Keratinocyte (primary cell): ENCODE measurements at regions not wholly inside any gene's neighbourhood (a gene's known extent, or its start where the extent isn't known, plus 50 kb on each side); places are given as distances from the start of the nearest gene placed in this dataset.

Source experiments
- EZH2 ChIP-seq: IDR thresholded peaks from one replicate; pipeline ENCODE4 v1.6.1; 2012; ENCODE audit warnings: inconsistent platforms, mild to moderate bottlenecking, low read length, moderate library complexity
- TF ChIP-seq, protein P1 (sequence below), 3 experiments: IDR thresholded peaks in 1 of 3; conservative IDR thresholded peaks in 1 of 3; optimal IDR thresholded peaks in 1 of 3; 2 replicates in 2 of 3; 3 replicates in 1 of 3; pipeline versions ENCODE3 to v1.5.1; 2011; ENCODE audit warnings: low read length in 3 of 3, mild to moderate bottlenecking in 3 of 3, moderate library complexity in 2 of 3, control low read depth in 1 of 3, inconsistent platforms in 1 of 3; ENCODE audit not compliant: insufficient read depth in 2 of 3; ENCODE audit errors: extremely low read depth in 1 of 3

DNA sequence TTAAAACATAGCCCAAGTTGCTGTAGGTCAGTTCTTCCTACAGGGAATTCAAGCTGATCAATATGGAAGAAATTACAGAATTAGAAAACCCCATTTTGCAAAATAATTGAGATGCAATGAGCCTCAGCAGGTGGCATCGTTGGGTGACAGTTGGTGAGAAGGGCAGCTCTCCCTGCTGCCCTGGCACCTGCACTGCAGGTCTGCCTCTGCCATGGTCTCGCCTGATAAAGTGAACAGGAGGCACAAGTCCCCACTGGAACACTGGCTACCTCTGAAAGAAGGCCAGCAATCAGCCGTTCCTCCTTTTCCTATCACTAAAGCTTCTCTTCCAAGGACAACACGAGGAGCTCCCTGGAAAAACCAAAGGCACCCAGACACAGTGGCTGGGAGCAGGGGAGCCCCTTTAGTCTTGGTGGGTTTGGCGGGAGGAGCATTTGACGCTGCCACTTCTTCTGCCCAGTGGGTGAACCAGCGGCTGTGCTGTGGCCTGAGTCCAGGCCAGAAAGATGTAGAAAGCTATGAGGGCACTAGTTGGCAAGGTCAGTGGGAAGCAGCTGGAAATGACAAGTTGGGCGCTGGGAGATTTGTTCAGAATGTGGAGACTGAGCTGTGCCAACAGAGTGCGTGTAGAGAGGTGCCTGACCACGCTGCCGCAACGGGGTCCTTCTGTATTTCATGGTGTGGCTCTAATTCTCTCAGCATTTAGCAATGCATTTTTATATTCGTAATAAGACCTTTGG lies 93.1 kb downstream of the RIPK4 start:
- TF ChIP-seq, protein P1, sequence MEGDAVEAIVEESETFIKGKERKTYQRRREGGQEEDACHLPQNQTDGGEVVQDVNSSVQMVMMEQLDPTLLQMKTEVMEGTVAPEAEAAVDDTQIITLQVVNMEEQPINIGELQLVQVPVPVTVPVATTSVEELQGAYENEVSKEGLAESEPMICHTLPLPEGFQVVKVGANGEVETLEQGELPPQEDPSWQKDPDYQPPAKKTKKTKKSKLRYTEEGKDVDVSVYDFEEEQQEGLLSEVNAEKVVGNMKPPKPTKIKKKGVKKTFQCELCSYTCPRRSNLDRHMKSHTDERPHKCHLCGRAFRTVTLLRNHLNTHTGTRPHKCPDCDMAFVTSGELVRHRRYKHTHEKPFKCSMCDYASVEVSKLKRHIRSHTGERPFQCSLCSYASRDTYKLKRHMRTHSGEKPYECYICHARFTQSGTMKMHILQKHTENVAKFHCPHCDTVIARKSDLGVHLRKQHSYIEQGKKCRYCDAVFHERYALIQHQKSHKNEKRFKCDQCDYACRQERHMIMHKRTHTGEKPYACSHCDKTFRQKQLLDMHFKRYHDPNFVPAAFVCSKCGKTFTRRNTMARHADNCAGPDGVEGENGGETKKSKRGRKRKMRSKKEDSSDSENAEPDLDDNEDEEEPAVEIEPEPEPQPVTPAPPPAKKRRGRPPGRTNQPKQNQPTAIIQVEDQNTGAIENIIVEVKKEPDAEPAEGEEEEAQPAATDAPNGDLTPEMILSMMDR (optimal IDR thresholded peaks at IDR 0.05 in 1 of 3, IDR thresholded peaks at IDR 0.05 in 1 of 3, conservative IDR thresholded peaks at IDR 0.05 in 1 of 3; ENCODE audit: extremely low read depth in 1 of 3, insufficient read depth in 2 of 3, low read length in 3 of 3): no peak
- TF ChIP-seq EZH2: no peak
